ENCODE measurements at regions not wholly inside any gene's neighbourhood (a gene's known extent, or its start where the extent isn't known, plus 50 kb on each side); places are given as distances from the start of the nearest gene placed in this dataset.
"Not testable (repeated sequence)": the region's sequence is repeated elsewhere in the genome, so short reads cannot be mapped to it uniquely, and the experiment has no call there.

DNA sequence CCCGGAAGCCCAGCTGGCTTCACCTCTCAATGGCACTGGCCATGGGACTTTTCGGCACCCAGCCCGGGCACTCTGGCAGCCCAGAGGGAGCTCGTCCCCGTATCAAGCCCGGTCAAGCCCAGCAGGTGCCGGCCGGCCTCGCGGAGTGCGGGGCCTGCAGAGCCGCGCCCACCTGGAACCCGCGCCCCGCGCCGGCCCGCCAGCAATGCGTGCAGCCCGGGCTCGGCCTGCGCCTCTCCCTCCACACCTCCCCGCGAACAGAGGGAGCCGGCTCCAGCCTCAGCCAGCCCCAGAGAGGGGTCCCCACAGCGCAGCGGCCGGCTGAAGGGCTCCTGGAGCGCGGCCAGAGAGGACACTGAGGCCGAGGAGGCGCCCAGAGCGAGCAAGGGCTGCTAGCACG, 133.6 kb upstream of the FRG1 start:
- no peaks in the 10 kb centered on the region for H3K27me3 ChIP-seq
- H3K4me1 ChIP-seq: no peaks in the 10 kb centered on the region
- H3K4me3 ChIP-seq (ENCODE audit: low read depth, low read length): no peak overlapping the region
- H3K9me3 ChIP-seq: no peaks in the 10 kb centered on the region
- H3K36me3 ChIP-seq: no peaks in the 10 kb centered on the region
- DNase-seq: no peak
- TF ChIP-seq, protein P1, sequence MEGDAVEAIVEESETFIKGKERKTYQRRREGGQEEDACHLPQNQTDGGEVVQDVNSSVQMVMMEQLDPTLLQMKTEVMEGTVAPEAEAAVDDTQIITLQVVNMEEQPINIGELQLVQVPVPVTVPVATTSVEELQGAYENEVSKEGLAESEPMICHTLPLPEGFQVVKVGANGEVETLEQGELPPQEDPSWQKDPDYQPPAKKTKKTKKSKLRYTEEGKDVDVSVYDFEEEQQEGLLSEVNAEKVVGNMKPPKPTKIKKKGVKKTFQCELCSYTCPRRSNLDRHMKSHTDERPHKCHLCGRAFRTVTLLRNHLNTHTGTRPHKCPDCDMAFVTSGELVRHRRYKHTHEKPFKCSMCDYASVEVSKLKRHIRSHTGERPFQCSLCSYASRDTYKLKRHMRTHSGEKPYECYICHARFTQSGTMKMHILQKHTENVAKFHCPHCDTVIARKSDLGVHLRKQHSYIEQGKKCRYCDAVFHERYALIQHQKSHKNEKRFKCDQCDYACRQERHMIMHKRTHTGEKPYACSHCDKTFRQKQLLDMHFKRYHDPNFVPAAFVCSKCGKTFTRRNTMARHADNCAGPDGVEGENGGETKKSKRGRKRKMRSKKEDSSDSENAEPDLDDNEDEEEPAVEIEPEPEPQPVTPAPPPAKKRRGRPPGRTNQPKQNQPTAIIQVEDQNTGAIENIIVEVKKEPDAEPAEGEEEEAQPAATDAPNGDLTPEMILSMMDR (IDR thresholded peaks at IDR 0.05; ENCODE audit: low read depth, low read length): no peak

DNA sequence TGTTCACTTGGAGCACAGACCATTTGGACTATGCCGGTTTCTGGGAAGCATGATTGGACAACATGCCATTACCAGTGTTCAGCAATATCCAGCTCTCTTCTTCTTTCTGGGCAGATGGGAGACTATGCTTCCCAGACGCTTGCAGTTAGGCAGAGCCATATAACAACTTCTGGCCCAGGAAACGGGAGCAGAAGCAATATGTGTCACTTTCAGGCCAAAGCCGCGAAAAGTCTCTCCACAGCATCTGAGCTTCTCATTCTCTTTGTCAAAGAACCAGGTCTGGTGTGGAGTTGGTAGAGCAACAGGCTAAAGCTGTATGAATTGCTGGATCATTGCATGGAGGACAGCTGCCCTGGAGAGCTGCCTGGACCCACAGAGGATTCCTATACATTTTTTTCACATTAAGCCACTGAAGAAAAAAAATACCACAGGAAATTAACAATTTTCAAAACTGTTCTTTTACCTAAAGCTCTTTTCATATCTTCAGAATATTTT, 131.4 kb upstream of the FRG1 start:
- DNase-seq: no peak
- Histone ChIP-seq H3K27me3 (no peaks in the 10 kb centered on the region), H3K36me3 (no peaks in the 10 kb centered on the region), H3K9me3 (no peaks in the 10 kb centered on the region), H3K4me3 (ENCODE audit: low read depth, low read length) (no peak overlapping the region), H3K4me1 (no peaks in the 10 kb centered on the region)
- TF ChIP-seq, protein P1 (IDR thresholded peaks at IDR 0.05; ENCODE audit: low read depth, low read length): no peak

DNA sequence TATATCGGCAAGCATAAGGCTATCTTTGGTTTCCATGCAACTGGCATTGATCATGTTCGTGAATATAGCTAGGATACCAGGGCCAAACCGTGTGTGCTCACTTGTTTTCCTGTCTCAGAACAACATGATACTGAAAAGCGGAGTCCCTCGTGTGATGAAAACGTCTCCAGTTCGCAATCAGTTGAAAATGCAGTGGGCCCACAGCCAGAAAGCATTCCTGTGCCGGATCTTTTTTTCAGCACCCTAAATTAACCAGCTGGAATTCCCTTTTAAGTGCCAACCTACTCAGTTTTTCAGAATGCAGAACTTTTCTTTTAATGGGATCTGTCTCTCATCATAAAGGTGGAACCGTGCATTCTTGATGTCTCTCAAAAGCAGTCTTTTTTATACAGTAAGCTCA, 130.8 kb upstream of the FRG1 start:
- no peak for DNase-seq
- no peak overlapping the region for H3K4me3 ChIP-seq (ENCODE audit: low read depth, low read length)
- H3K36me3 ChIP-seq: no peaks in the 10 kb centered on the region
- H3K27me3 ChIP-seq: no peaks in the 10 kb centered on the region
- H3K9me3 ChIP-seq: no peaks in the 10 kb centered on the region
- TF ChIP-seq, protein P1 (IDR thresholded peaks at IDR 0.05; ENCODE audit: low read depth, low read length): no peak
- H3K4me1 ChIP-seq: no peaks in the 10 kb centered on the region

DNA sequence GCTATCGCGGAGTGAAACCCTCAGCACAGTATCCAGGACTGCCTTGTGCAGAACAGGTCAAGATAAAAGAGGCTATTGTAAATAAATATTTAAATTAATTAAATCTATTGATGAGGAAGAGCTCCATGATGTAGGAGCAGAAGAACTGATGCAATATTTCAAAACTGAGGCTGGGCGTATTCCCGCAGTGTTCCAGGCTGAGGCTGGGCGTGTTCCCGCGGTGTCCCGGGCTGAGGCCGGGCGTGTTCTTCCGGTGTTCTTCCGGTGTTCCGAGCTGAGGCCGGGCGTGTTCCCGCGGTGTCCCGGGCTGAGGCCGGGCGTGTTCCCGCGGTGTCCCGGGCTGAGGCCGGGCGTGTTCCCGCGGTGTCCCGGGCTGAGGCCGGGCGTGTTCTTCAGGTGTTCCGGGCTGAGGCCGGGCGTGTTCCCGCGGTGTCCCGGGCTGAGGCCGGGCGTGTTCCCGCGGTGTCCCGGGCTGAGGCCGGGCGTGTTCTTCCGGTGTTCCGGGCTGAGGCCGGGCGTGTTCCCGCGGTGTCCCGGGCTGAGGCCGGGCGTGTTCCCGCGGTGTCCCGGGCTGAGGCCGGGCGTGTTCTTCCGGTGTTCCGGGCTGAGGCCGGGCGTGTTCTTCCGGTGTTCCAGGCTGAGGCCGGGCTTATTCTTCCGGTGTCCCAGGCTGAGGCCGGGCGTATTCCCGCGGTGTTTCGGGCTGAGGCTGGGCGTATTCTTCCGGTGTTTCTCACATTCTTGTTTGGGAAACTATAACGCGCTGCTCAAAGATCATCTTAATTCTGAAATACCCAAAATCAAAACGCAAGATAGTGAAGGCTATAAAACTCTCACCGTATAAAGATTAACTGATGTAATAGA, 130.1 kb upstream of the FRG1 start:
- not testable (repeated sequence) for H3K4me3 ChIP-seq (ENCODE audit: low read depth, low read length); H3K9me3 ChIP-seq; H3K27me3 ChIP-seq; H3K36me3 ChIP-seq; DNase-seq; H3K4me1 ChIP-seq

DNA sequence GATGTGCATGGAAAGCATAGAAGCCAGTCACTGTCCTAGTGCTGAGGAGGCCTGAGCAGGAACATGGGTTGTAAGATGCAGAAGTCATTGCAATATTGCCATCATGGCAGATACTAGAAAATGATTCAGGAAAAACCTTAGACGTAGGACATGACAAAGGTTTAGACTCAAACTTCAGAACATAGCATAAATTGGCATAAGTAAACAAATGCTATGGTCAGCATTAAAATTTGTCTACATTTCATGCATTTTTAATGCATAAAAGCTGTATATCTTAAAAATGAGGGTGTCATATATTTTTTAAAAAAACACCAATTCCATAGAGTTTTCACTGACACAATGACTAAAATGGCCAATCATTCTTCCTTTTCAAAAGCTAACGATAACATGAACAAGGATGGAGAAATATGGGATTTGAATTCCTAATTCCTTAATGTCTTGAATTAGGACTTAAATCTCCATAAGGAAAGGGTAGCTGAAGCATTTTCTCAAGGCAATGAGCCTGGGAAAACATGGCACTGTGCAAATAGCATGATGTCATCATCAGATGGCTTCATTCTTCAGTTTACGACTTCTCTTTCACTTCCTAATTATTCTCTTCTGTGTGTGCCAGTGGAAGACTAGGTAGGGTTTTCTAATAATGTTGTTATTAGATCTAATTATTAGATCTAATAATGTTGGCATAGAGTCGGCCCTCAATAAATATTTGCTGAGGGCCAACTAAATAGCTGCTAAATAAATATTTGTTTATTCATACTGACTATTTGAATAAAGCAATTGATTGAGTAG, 125.1 kb upstream of the FRG1 start:
- DNase-seq: no peak
- TF ChIP-seq, protein P1 (IDR thresholded peaks at IDR 0.05; ENCODE audit: low read depth, low read length): no peak
- Histone ChIP-seq H3K36me3 (no peaks in the 10 kb centered on the region), H3K4me1 (no peaks in the 10 kb centered on the region), H3K27me3 (no peaks in the 10 kb centered on the region), H3K4me3 (ENCODE audit: low read depth, low read length) (no peak overlapping the region), H3K9me3 (no peaks in the 10 kb centered on the region)

DNA sequence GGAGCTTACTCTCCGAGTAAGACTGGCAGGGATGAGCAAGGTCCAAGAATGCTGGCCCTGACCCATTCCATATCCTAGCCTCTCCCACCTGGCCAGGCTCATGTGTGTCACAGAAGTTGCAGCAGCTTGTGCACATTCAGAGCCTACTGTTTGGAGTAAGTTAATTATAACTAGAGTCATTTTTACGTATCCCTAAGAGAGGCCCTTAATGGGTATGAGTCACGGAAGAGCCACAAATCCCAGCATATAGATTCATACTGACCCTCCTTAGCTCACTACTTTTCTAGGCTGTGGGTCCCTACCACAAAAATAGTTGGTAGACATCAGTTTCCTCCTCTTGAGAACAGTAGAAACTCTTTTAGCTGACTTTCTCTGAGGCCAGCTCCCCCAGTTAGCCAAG, 118.3 kb upstream of the FRG1 start:
- Histone ChIP-seq H3K4me1 (no peaks in the 10 kb centered on the region), H3K4me3 (ENCODE audit: low read depth, low read length) (no peak overlapping the region), H3K27me3 (no peaks in the 10 kb centered on the region), H3K9me3 (no peaks in the 10 kb centered on the region), H3K36me3 (no peaks in the 10 kb centered on the region)
- no peak for DNase-seq
- TF ChIP-seq, protein P1 (IDR thresholded peaks at IDR 0.05; ENCODE audit: low read depth, low read length): no peak
